H9 (cell line): ENCODE measurements at regions not wholly inside any gene's neighbourhood (a gene's known extent, or its start where the extent isn't known, plus 50 kb on each side); places are given as distances from the start of the nearest gene placed in this dataset.

Experiments used
- DNase-seq: peaks from one replicate; pipeline ENCODE4 v3.0.0-alpha.2; 2017
- H2AFZ ChIP-seq: one replicate; pipeline ENCODE4 v1.6.1; 2013; ENCODE audit warnings: mild to moderate bottlenecking, low read length, control low read depth, moderate library complexity
- H2AK5ac ChIP-seq: 2 replicates; pipeline ENCODE4 v1.6.1; 2013; ENCODE audit warnings: low read length, control low read depth, mixed read lengths; ENCODE audit not compliant: insufficient read length
- H2BK120ac ChIP-seq: one replicate; pipeline ENCODE4 v1.6.1; 2013; ENCODE audit warnings: low read depth, mild to moderate bottlenecking, low read length, control low read depth, inconsistent platforms; ENCODE audit not compliant: poor library complexity, severe bottlenecking
- H2BK12ac ChIP-seq: 2 replicates; pipeline ENCODE4 v1.6.1; 2013; ENCODE audit warnings: low read length, control low read depth, mixed read lengths, low read depth; ENCODE audit not compliant: insufficient read length
- H2BK15ac ChIP-seq: 2 replicates; pipeline ENCODE4 v1.6.1; 2013; ENCODE audit warnings: low read depth, low read length, control low read depth
- H2BK20ac ChIP-seq: one replicate; pipeline ENCODE4 v1.6.1; 2013; ENCODE audit warnings: low read depth, mild to moderate bottlenecking, low read length, control low read depth, inconsistent platforms; ENCODE audit not compliant: poor library complexity, severe bottlenecking
- H2BK5ac ChIP-seq: 2 replicates; pipeline ENCODE4 v1.6.1; 2013; ENCODE audit warnings: low read length, control low read depth, mixed read lengths; ENCODE audit not compliant: insufficient read length
- H3K14ac ChIP-seq: 2 replicates; pipeline ENCODE4 v1.6.1; 2013; ENCODE audit warnings: low read length, control low read depth; ENCODE audit not compliant: insufficient read depth
- H3K18ac ChIP-seq: 2 replicates; pipeline ENCODE4 v1.6.1; 2013; ENCODE audit warnings: low read depth, mild to moderate bottlenecking, mixed read lengths, low read length, control low read depth; ENCODE audit not compliant: insufficient read length
- H3K23ac ChIP-seq: 2 replicates; pipeline ENCODE4 v1.6.1; 2013; ENCODE audit warnings: low read length, control low read depth, mixed read lengths, low read depth; ENCODE audit not compliant: insufficient read length
- H3K23me2 ChIP-seq: 2 replicates; pipeline ENCODE4 v1.6.1; 2013; ENCODE audit warnings: low read depth, mild to moderate bottlenecking, mixed read lengths, low read length, control low read depth; ENCODE audit not compliant: insufficient read length, poor library complexity, severe bottlenecking
- H3K27ac ChIP-seq: 2 replicates; pipeline ENCODE4 v1.5.1; 2013; ENCODE audit warnings: low read length, control low read depth, mixed read lengths, low read depth; ENCODE audit not compliant: insufficient read length
- H3K27me3 ChIP-seq: 2 replicates; pipeline ENCODE4 v1.6.1; 2013; ENCODE audit warnings: low read length, control low read depth, inconsistent platforms; ENCODE audit not compliant: insufficient read depth
- H3K4ac ChIP-seq: 2 replicates; pipeline ENCODE4 v1.6.1; 2013; ENCODE audit warnings: low read depth, mild to moderate bottlenecking, control low read depth, inconsistent platforms, low read length, moderate library complexity
- H3K4me1 ChIP-seq: 2 replicates; pipeline ENCODE4 v1.6.1; 2013; ENCODE audit warnings: low read length, control low read depth, inconsistent platforms; ENCODE audit not compliant: insufficient read depth
- H3K4me2 ChIP-seq: 2 replicates; pipeline ENCODE4 v1.6.1; 2013; ENCODE audit warnings: low read length, control low read depth, mixed read lengths; ENCODE audit not compliant: insufficient read length, insufficient read depth
- H3K56ac ChIP-seq: 2 replicates; pipeline ENCODE4 v1.6.1; 2013; ENCODE audit warnings: low read depth, mild to moderate bottlenecking, mixed read lengths, low read length, control low read depth; ENCODE audit not compliant: insufficient read length
- H3K79me1 ChIP-seq: 2 replicates; pipeline ENCODE4 v1.6.1; 2013; ENCODE audit warnings: low read depth, mild to moderate bottlenecking, moderate library complexity, low read length, control low read depth, inconsistent platforms; ENCODE audit not compliant: insufficient read depth, poor library complexity, severe bottlenecking
- H3K79me2 ChIP-seq: 2 replicates; pipeline ENCODE4 v1.6.1; 2013; ENCODE audit warnings: low read length, control low read depth, inconsistent platforms; ENCODE audit not compliant: insufficient read depth
- H3K9ac ChIP-seq: 2 replicates; pipeline ENCODE4 v1.6.1; 2013; ENCODE audit warnings: low read length, control low read depth, mixed read lengths; ENCODE audit not compliant: insufficient read length; ENCODE audit errors: extremely low read depth
- H3K9me3 ChIP-seq: one replicate; pipeline ENCODE4 v1.6.1; 2013; ENCODE audit warnings: low read depth, low read length, inconsistent platforms; ENCODE audit not compliant: control insufficient read depth
- H3T11ph ChIP-seq: one replicate; pipeline ENCODE4 v1.6.1; 2013; ENCODE audit warnings: mild to moderate bottlenecking, low read length, control low read depth, inconsistent platforms
- H4K20me1 ChIP-seq: one replicate; pipeline ENCODE4 v1.6.1; 2013; ENCODE audit not compliant: control insufficient read depth, insufficient read length, insufficient read depth
- H4K5ac ChIP-seq: 2 replicates; pipeline ENCODE4 v1.6.1; 2013; ENCODE audit warnings: low read depth, mild to moderate bottlenecking, mixed read lengths, low read length, control low read depth; ENCODE audit not compliant: insufficient read length
- H4K8ac ChIP-seq: replicated peaks from 2 replicates; pipeline ENCODE4 v1.6.1; 2013; ENCODE audit warnings: low read length, control low read depth, mixed read lengths, low read depth; ENCODE audit not compliant: insufficient read length
- H4K91ac ChIP-seq: 2 replicates; pipeline ENCODE4 v1.6.1; 2013; ENCODE audit warnings: low read depth, mild to moderate bottlenecking, moderate library complexity, mixed read lengths, low read length, control low read depth; ENCODE audit not compliant: insufficient read length
- H3K27ac Mint-ChIP-seq, 3 experiments: 2 replicates in 2 of 3; 3 replicates in 1 of 3; pipeline ENCODE4 v1.8.0; 2020 to 2021; ENCODE audit warnings: mixed read lengths in 3 of 3, mild to moderate bottlenecking in 1 of 3, moderate library complexity in 1 of 3
- H3K27me3 Mint-ChIP-seq: 2 replicates; pipeline ENCODE4 v1.8.0; 2021; ENCODE audit warnings: low read depth, mild to moderate bottlenecking, moderate library complexity, mixed read lengths
- H3K36me3 Mint-ChIP-seq, 3 experiments: 2 replicates in 2 of 3; 3 replicates in 1 of 3; pipeline ENCODE4 v1.8.0; 2020 to 2021; ENCODE audit warnings: low read depth in 3 of 3, mixed read lengths in 3 of 3; ENCODE audit not compliant: insufficient read depth in 1 of 3
- H3K4me1 Mint-ChIP-seq, 2 experiments: 2 replicates each; pipeline ENCODE4 v1.8.0; 2020; ENCODE audit warnings: mixed read lengths in 2 of 2
- H3K4me3 Mint-ChIP-seq, 2 experiments: 2 replicates in 1 of 2; 3 replicates in 1 of 2; pipeline ENCODE4 v1.8.0; 2020 to 2021; ENCODE audit warnings: mild to moderate bottlenecking in 2 of 2, mixed read lengths in 2 of 2, moderate library complexity in 1 of 2
- H3K9me3 Mint-ChIP-seq, 2 experiments: 2 replicates in 1 of 2; 3 replicates in 1 of 2; pipeline ENCODE4 v1.8.0; 2020; ENCODE audit warnings: mild to moderate bottlenecking in 2 of 2, mixed read lengths in 2 of 2, moderate library complexity in 1 of 2
- CTCF ChIP-seq: fragments of 200-600 bp; sonication (generic); conservative IDR thresholded peaks from 3 replicates; pipeline ENCODE4 v1.8.0; 2021; ENCODE audit warnings: antibody characterized with exemption, mild to moderate bottlenecking
- WGBS: extraction: QIAGEN DNeasy Blood & Tissue Kit; methylation state at CpG from one replicate; pipeline ENCODE4 v1.1.7; 2013; ENCODE audit warnings: missing lambda C conversion rate, low lambda C conversion rate, mixed read lengths; ENCODE audit not compliant: insufficient read length; ENCODE audit errors: extremely low coverage; 5-methylcytosine and 5-hydroxymethylcytosine counted together

GRCh38 chr16:82295290-82296201, 125.5 kb upstream of the MPHOSPH6 start:
- H3K14ac ChIP-seq = no peak overlapping the region
- WGBS = no CpG with 5 or more reads among the region's 9 CpGs
- TF ChIP-seq CTCF = no peak
- no peak overlapping the region for H2AFZ ChIP-seq
- H4K91ac ChIP-seq = no peak overlapping the region
- Mint-ChIP-seq H3K36me3 (no peaks in the 10 kb centered on the region), H3K27me3 (peaks cover 11% of the 10 kb centered on the region), H3K9me3 (no peaks in the 10 kb centered on the region), H3K27ac (no peak overlapping the region; a peak in 1 of 7 replicates), H3K4me1 (peaks cover 4 to 5% of the 10 kb centered on the region in 2 experiments; a peak in 3 of 4 replicates), H3K4me3 (no peak overlapping the region)
- H4K20me1 ChIP-seq = no peaks in the 10 kb centered on the region
- H3K56ac ChIP-seq = no peak overlapping the region
- H3K23me2 ChIP-seq = no peaks in the 10 kb centered on the region
- H3K4me1 ChIP-seq = no peaks in the 10 kb centered on the region
- no peaks in the 10 kb centered on the region for H3K79me2 ChIP-seq
- no peak overlapping the region for H2BK120ac ChIP-seq
- H3K79me1 ChIP-seq = no peaks in the 10 kb centered on the region
- H2BK20ac ChIP-seq = no peak overlapping the region
- H4K5ac ChIP-seq = no peak overlapping the region
- H2BK15ac ChIP-seq = no peak overlapping the region
- H3K4ac ChIP-seq = no peak overlapping the region
- H3K27ac ChIP-seq = no peak overlapping the region
- no peak overlapping the region for H3K23ac ChIP-seq
- no peak for DNase-seq
- no peak overlapping the region for H3K4me2 ChIP-seq
- H2BK5ac ChIP-seq = no peak overlapping the region
- H3K18ac ChIP-seq = no peak overlapping the region
- no peak overlapping the region for H3K9ac ChIP-seq
- H2AK5ac ChIP-seq = no peak overlapping the region
- no peaks in the 10 kb centered on the region for H3K27me3 ChIP-seq
- H3T11ph ChIP-seq = no peak overlapping the region
- no peak overlapping the region for H4K8ac ChIP-seq
- H2BK12ac ChIP-seq = no peak overlapping the region
- no peaks in the 10 kb centered on the region for H3K9me3 ChIP-seq
